ENCODE measurements at regions not wholly inside any gene's neighbourhood (a gene's known extent, or its start where the extent isn't known, plus 50 kb on each side); places are given as distances from the start of the nearest gene placed in this dataset.

DNA sequence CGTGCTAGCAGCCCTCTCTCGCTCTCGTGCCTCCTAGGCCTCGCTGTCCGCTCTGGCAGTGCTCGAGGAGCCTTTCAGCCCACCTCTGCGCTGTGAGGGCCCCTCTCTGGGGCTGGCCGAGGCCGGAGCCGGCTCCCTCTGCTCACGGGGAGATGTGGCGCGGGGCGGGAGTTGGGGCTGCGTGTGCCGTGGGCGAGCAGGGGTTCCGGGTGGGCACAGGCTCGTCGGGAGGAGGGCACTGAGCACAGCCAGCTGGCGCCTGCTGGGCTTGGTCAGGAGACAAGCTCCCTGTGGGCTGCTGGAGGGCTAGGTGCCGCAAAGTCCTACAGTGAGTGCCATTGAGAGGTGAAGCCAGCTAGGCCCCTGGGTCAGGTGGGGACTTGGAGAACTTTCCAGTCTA, 994.5 kb downstream of the C4orf33 start:
- no peak for DNase-seq

DNA sequence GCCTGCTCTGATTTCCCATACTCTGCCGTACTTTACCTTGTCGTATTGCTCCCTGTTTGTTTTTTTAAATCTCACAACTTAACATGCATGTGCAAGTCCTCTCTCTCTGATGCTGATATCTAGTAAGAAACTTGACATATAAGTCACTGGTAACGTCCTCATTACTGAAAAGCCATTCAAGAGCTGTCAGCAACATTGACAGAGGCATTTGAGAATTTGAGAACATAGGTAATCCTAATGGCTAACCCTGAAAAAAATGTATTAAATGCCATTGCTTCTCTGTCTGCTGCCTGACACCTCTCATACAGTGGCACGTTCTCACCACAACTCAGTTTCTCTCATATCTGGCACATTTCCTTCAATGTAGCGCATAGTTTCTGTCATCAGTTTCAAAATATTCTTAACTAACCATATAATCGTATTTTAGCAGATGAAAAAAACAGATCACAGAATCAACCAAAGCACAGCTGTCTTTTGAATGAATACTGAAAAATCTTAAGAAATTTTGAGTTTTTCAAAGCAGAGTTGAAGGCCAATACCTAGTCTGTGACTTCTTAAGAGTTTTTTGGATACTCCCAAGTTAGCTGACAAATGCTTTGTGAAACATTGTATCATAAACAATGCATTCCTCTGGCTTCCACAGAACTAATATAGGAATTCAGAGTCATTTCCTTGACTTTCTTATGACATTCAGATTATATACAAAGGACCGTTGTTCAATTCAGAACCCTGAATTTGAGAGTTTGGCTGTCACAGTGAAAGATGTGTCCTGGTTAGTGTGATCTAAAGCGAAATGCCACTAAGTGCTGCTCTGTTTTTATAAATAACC, 996.4 kb downstream of the C4orf33 start:
- DNase-seq = no peak

DNA sequence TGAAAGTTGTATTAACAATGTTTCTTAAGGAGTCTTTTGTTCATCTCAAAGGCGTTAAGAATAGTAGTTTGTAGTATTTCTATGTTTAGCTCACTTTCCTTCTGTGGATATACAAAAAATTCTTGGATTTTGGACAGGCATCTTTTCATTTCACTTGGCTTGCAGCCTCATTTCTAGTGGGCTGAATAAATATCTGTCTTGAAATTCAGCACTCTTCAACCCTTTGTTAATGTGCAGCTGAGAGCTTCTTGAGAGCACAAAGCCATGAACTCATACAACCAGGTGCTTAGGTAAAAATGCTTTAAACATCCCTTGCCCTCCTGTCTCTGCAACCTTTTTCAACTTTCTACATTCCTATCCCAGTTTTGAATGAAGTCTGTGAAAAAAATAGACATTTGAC, 1003.2 kb downstream of the C4orf33 start:
- no peak for DNase-seq

DNA sequence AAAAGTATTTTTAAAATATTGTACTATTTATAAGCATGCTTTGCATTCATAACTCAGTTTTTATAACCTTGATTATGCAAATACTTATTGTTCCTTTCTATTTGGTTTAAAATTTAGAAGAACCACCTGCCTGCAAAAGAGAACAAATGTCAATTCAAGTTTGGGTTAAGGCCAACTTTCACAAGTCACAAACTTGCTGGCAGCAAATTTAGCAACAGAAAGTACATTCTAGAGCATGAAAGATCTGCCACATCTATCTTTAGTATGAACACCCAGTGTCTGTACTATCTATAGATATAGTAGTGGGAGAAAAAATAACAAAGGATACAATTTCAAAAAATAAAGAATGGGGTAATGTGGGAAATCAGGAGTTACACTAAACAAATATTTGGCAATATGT, 1014.2 kb downstream of the C4orf33 start:
- DNase-seq = no peak

DNA sequence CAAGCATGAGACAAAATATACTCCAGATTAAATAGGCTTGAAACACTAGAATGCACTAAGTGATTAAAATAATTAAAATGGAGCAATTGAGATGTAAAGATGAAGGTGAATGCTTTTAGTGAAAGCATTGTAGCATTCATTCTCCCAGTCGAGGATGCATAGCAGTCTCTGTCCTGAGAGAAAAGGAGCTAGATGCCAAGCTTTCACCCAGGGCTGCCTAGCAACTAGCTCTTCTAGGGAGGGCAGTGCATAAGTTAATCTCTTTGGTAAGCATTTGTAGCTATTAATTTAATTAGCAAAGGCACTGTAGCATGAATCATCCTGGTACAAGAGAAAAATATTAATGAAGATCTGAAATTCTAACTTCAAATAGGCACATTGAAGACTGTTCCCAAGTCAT, 1014.8 kb downstream of the C4orf33 start:
- DNase-seq = no peak

DNA sequence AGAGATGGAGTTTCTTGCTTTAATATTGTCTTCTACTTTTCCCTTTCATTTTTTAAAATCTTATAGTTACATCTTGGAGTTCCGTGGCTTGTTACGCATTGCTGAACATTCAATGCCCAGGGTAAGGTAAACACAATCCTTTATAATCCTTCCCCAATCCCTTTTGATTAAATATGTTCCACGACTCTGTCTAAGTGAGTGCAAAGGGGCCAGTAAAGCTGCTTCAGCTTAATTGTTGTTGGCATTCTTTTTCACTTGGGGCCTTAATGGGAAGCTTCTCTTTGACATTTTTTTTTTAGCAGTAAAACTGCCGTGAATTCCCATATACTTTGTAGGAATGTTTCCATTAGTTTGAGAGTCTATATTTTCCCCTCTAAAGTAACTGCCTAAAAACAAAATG, 1028.1 kb downstream of the C4orf33 start:
- DNase-seq = no peak

DNA sequence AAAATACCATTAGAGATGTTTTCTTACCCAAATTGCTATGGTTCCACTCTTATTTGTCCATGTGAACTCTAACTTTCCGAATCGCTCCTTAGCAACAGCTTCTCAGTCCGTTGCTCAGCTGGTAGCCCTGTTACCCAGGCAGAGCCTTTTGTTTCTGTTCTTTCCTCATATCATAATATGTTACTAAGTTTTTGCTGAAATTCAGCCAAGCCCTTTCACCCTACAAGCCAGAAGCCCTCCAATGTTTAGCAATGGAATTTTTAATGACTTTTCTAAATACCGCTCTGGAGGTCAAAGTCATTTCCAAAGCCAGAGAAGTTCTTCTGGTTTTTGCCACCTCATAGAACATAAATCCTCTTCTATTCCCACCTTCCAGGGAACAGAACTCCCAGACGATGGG, 1029.5 kb downstream of the C4orf33 start:
- DNase-seq = no peak

DNA sequence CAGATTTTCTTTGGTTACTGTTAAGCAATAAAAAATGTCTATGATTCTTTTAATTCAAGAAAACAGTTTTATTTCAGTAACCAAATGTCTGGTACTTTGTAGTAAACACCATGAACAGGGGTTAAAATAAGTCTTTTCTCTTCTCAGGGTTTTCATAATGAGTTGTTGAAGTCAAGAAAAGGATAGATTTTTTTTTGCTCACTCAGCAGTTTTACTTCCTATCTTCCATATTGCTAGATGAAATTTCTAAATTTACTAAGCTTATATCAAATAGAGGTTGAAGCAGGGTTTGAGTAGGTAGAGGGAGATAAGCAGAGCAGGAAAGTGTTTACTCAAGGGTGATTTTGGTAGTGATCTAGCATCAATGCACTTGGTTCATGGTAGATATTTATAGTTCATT, 1031.3 kb downstream of the C4orf33 start:
- DNase-seq = no peak

DNA sequence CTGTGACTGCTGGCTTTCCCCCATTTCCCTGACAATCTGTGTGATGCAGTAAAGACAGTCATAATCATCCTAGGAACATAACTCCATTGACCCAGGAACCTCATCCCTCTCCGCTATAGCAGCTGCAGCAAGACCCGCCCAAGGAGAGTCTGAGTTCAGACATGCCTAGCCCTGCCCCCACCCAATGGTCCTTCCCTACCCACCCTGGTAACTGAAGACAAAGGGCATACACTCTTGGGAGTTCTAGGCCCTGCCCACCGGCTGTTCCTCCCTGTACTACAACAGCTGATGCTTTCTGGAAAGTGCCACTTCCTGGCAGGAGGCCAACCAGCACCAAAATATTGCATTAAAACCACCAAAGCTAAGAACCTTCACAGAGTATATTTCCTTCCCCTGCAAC, 1035.6 kb downstream of the C4orf33 start:
- DNase-seq = no peak

DNA sequence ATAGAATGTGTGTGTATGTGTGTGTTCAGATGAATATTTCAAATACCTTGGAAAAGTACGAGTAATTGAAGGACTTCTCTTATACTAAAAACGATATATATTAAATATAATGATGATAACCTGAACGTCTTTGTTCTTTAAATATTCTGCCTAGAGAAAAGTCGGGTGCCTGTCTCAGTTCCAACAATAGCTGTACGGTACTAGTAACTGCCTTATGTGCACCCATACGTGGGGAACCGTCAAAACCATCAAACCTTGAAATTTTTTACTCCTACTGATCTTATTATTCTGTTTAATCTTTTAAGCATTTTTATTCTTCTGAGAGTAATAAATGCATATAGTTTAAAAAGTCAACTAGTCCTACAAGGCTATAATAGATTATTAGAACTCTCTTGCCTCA, 1045.7 kb downstream of the C4orf33 start:
- DNase-seq = no peak

DNA sequence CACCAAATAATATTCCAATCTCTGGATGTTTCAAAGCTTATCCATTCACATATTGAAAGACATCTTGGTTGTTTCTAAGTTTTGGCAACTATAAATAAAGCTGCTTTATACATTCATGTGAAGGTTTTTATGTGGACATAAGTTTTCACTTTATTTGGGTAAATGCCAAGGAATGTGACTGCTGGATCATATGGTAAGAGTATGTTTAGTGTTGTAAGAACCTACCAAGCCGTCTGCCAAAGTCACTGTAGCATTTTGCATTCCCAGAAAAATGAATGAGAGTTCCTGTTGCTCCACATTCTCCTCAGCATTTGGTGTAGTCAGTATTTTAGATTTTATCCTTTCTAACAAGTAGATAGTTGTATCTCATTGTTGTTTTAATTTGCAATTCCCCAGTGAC, 1047.7 kb downstream of the C4orf33 start:
- DNase-seq = no peak

DNA sequence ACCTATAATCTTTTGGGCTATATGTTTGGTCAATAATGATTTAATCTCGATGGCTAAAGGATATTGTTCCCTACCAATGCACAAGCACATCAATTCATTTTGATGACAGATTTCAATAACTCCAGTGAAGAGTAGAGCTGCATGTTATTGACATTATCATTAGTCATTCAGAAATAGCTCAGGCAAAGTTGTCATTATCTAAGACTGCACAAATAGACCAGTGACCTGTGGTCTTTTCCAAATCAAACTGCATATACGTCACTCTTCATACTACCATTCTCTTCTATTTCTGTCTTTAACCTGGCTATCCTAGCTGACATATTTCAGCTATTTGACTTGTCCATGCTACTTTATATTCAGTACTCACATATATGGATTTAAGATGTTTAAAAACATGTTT, 1050.8 kb downstream of the C4orf33 start:
- no peak for DNase-seq

DNA sequence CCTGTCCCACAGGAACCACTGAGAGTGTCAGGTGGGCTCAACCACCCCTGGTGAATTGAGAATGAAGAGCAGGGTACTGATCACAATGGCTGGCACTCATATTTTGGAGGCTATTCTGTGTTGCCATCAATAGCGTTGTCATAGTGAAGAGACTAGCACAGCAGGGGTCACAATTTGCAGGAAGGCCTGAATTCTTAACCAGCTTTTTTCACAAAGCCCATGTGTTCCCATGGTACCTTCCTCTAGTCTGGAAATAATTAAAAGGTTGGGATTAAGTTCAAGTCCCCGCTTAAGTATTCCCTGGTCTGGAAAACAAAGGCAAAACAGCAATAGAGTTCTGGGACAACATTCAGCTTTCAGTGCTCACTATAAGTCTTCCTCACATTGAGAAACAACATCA, 1051.7 kb downstream of the C4orf33 start:
- DNase-seq = no peak

DNA sequence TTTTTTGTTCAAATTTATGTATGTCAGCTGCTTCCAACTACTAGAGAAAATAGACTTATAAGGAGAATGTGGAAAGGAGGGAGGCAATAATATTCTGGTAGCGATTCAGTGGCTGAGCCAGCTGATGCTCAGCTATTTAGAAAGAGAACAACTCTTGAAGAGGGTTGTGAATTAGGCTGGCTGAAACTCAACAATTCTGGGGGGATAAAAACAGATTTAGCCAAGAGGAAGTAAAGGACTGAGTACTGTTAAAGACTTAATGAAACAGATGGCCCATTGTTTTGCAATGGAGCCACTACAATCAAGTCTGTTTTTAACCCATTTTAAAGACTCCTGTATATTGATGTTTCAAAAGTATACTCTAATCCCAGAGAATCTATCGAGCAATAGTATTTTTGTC, 1058.9 kb downstream of the C4orf33 start:
- no peak for DNase-seq

DNA sequence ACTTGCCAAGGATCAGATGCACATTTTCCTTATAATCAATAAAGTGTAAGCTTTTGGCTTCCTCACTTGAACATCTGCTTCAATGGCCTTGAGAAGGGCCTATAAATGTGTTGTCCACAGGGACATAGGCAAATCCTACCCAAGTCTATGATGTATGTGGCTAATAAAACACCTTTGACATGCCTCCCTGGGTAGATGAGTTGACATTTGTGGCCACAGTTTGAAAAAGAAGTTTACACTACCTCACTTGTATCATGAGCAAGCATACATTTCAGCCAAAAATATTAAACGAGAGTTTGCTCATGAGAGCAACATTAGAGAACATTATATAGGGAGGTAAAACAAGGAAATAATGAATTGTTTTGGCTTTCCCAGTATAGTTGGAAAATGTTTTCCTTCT, 1067.7 kb downstream of the C4orf33 start:
- DNase-seq = no peak

DNA sequence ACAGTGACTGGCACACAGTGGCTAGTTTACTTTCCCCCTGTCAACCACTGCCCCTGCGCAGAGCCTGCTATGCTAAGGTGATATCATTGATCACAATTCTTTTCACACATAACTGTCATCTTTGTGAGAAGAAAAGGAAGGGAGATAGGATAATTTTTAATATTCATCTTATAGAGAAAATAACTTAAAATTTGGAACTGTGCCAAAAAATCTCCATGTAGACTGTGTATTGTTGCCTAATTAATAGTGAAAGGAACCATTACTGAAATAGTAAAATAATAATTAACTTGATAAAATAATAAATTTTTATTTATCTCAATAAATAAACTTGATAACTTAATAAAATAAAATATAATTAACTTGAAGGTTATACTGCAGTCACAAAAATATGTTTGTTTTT, 1069.4 kb downstream of the C4orf33 start:
- no peak for DNase-seq

DNA sequence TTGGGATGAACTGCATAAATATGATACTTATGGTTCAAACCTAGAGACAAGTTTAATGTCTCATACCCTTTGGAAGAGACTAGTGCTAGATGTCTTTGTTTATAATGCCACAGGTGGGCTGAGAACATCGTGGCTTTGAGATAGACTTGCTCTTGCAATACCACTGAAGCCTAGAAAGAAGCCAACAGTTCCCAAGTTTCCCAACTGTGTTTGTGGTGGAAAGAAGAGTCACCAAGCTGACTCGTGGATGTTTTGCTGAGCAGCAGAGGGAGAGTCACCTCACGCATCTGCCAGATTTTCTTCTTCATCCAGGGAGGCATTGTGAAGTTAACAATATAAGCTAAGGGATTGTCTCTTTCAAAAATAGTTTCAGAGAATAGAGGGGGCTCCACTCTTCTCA, 1076.2 kb downstream of the C4orf33 start:
- no peak for DNase-seq

DNA sequence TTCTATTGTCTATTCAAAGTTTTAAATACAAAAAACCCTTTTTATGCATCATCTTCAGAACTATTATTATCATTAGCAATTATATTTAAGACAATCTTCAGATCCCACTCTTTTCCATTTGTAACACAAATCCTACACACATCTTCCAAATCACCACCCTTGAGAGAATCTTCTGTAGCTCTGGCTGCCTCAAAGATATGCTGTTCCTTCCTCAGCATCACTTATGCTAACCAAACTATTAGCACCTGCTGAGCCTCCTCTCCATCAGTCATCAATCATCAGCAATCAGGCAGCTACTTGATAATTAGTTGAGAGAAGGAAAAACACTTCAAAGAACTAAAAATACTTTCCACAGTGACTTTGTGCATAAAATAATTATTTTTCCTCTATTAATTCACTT, 1082.2 kb downstream of the C4orf33 start:
- no peak for DNase-seq

DNA sequence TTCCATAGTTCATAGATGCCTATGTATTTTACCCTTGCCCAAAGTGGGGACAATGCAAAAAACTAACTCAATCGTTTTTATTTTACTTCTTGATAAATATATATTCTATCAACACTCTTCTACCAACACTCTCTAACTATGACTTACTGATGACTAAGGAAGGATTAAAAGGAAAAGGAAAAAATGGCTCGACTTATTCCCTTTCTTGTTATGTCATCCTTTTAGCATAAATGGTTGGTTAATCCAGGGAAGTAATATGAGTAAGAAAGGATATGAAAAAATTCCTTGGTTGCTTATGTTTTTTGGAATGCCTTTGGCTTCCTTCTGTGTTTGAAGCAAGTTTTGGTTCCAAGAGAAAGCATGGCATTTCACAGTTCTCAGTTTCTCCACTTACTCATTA, 1087.1 kb downstream of the C4orf33 start:
- no peak for DNase-seq

DNA sequence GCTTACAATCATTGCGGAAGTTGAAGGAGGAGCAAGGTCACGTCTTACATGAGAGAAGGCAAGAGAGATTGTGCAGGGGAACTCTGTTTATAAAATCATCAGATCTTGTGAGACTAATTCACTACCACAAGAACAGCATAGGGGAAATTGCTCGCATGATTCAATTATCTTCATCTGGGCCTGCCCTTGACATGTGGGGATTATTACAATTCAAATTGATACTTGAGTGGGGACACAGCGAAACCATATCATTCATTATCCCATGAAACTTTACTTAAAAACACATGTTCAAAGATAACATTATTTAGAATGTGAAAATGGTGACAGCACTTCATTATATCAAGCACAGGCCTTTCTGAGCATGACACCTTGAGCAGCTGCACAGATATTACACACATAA, 1087.8 kb downstream of the C4orf33 start:
- DNase-seq = no peak

DNA sequence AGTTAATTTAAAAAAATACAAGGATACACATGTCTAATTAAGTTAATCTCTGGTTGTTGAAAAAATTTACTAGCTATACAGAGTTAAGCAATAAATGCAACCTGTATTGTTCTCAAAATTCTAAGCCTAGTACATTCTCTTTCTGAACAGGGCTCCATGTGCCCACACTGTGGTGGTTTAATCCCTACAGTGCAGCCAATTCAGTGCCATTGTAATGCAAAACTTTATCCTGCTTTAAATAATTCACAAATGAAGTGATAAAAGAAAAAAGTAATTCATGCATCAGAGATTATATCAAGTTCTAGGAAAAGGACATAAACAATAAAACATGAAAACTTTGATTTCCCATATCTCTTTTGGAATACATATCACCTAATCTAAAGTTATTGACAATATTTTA, 1089.2 kb downstream of the C4orf33 start:
- DNase-seq = no peak

DNA sequence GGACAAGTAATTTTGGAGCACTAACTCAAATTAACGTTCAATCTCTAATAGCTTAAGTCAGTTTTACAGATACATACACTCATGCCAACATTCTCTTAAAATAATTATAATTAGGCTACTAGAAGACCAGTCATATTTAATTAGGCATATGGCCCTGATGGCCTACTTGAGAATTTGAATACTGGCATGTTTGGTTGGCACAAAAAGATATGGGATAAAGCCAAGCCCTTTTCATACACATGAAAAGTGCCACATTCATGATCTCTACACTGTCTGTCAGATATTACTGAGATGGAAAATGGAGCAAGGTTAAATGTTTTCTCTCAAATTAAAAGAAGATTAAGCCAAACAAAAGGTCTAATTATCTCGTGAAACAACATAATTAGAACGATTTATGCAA, 1091.0 kb downstream of the C4orf33 start:
- no peak for DNase-seq

DNA sequence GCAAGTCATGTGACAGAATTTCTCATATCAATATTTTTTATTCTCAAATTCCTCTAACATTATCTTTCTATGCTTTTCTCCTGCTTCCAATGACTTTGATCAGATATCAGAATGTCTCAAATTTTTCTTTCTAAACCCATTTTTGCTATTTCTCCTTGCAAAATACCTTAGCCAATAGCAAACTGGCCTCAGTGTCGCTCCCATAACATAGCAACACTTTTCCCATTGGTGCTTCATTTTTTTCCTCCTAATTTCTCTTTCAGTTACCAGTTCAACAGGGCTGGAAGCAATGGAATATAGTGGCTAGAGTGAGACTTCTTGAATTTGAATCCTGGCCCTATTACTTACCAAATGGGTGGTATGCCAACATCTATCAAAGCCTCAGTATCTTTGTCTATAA, 1091.6 kb downstream of the C4orf33 start:
- no peak for DNase-seq

DNA sequence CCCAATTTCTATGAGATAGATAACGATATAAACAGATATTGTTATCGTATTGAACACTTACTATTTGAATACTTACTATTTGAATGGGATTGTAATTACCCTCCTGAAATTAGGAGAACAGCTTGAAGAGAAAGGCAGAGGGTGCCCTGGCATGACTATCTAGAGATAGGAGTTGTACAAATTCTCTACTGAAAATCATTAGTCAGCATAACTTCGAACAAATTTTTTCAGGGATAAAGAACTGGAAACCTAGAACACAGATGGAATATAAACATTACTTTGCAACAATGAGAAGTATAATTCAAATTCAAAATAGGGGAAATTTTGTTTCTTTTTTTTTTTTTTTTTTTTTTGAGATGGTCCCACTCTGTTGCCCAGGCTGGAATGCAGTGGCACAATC, 1096.8 kb downstream of the C4orf33 start:
- DNase-seq = no peak

DNA sequence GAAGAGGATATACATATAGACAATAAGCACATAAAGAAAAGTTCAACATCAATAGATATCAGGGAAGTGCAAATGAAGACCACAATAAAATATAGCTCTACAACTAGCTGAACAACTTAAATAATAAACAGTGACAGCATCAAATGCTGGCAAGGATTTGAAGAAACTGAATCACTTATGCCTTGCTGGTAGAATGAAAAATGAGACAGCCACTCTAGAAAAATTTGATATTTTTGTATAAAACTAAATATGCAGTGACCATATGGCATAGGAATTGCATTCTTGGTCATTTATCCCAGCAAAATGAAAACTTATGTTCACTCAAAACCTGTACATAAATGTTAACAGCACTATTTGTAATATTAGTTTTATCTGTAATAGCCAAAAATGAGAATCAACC, 1102.0 kb downstream of the C4orf33 start:
- DNase-seq = no peak

DNA sequence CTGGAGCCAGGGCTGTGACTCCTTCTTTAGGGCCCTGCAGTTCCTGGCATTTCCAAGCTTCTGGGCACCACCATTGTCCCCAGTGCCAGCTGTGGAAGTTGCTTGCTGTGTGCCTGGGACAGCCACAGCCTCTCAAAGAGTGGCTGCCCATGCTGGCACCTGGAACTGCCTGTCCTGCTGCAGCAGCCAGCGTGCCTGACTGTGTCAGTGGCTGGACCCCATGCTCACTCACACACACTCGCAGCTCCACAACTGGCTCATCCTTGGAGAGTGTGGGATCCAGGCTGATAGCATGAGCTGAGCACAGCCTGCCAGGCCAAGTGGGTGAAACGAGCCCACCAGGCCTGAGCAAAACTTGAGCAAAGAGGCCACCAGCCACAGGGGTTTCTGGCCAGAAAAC, 1107.6 kb downstream of the C4orf33 start:
- no peak for DNase-seq

All from GF-D8 (cell line).